ENCODE measurements at regions not wholly inside any gene's neighbourhood (a gene's known extent, or its start where the extent isn't known, plus 50 kb on each side); places are given as distances from the start of the nearest gene placed in this dataset.

GRCh38 chr12:96106137-96106536, 70.8 kb upstream of the LTA4H start:
- H4K20me1 ChIP-seq (ENCODE audit: control insufficient read depth, extremely low read depth, insufficient read depth, low read length): no peaks in the 10 kb centered on the region
- DNase-seq (ENCODE audit: low read depth, low spot score): no peak
- no peaks in the 10 kb centered on the region for H3K9me1 ChIP-seq (ENCODE audit: control insufficient read depth, extremely low read depth, insufficient read depth, low read length)
- no peaks in the 10 kb centered on the region for H3K27me3 ChIP-seq (ENCODE audit: control insufficient read depth, extremely low read depth, insufficient read depth, low read length)
- H3K9me3 ChIP-seq (ENCODE audit: control insufficient read depth, low read depth, low read length): no peaks in the 10 kb centered on the region
- H3K4me1 ChIP-seq (ENCODE audit: control insufficient read depth, extremely low read depth, insufficient read depth, low read length): no peaks in the 10 kb centered on the region
- TF ChIP-seq EZH2 (IDR thresholded peaks at IDR 0.05; ENCODE audit: low read length) (no peak), CTCF (optimal IDR thresholded peaks at IDR 0.05 in 1 of 3, IDR thresholded peaks at IDR 0.05 in 1 of 3, conservative IDR thresholded peaks at IDR 0.05 in 1 of 3; ENCODE audit: extremely low read depth in 1 of 3, insufficient read depth in 2 of 3, low read length in 3 of 3) (no peak)
- H3K36me3 ChIP-seq (ENCODE audit: control insufficient read depth in 2 of 2, extremely low read depth in 1 of 2, insufficient read depth in 2 of 2, low read length in 2 of 2): no peaks in the 10 kb centered on the region
- H3K4me3 ChIP-seq (ENCODE audit: control insufficient read depth in 2 of 3, extremely low read depth in 1 of 3, insufficient read depth in 2 of 3, low read depth in 1 of 3, low read length in 3 of 3): no peak overlapping the region
- no peak overlapping the region for H2AFZ ChIP-seq (ENCODE audit: control insufficient read depth, low read length)
- no peak overlapping the region for H3K4me2 ChIP-seq (ENCODE audit: control insufficient read depth, extremely low read depth, insufficient read depth, low read depth, low read length)
- no peak overlapping the region for H3K9ac ChIP-seq (ENCODE audit: control insufficient read depth, extremely low read depth, insufficient read depth, low read length)
- dilution Hi-C loops (cut with MboI; ENCODE audit: extremely low pct_ligation_motif_present, low sequenced_read_pairs): no loop called here
- FAIRE-seq: no peak
- no peaks in the 10 kb centered on the region for H3K79me2 ChIP-seq (ENCODE audit: control insufficient read depth, insufficient read depth, low read length)
- no peak overlapping the region for H3K27ac ChIP-seq (ENCODE audit: control insufficient read depth, insufficient read depth, low read length)

GRCh38 chr12:96107236-96107635, 71.8 kb upstream of the LTA4H start:
- dilution Hi-C loops (cut with MboI; ENCODE audit: extremely low pct_ligation_motif_present, low sequenced_read_pairs): no loop called here
- no peak for TF ChIP-seq EZH2 (IDR thresholded peaks at IDR 0.05; ENCODE audit: low read length)
- no peak for TF ChIP-seq CTCF (optimal IDR thresholded peaks at IDR 0.05 in 1 of 3, IDR thresholded peaks at IDR 0.05 in 1 of 3, conservative IDR thresholded peaks at IDR 0.05 in 1 of 3; ENCODE audit: extremely low read depth in 1 of 3, insufficient read depth in 2 of 3, low read length in 3 of 3)
- Histone ChIP-seq H4K20me1 (ENCODE audit: control insufficient read depth, extremely low read depth, insufficient read depth, low read length) (no peaks in the 10 kb centered on the region), H3K9ac (ENCODE audit: control insufficient read depth, extremely low read depth, insufficient read depth, low read length) (no peak overlapping the region), H3K27me3 (ENCODE audit: control insufficient read depth, extremely low read depth, insufficient read depth, low read length) (no peaks in the 10 kb centered on the region), H2AFZ (ENCODE audit: control insufficient read depth, low read length) (no peak overlapping the region), H3K9me1 (ENCODE audit: control insufficient read depth, extremely low read depth, insufficient read depth, low read length) (no peaks in the 10 kb centered on the region), H3K4me3 (ENCODE audit: control insufficient read depth in 2 of 3, extremely low read depth in 1 of 3, insufficient read depth in 2 of 3, low read depth in 1 of 3, low read length in 3 of 3) (no peak overlapping the region), H3K79me2 (ENCODE audit: control insufficient read depth, insufficient read depth, low read length) (no peaks in the 10 kb centered on the region), H3K4me2 (ENCODE audit: control insufficient read depth, extremely low read depth, insufficient read depth, low read depth, low read length) (no peak overlapping the region), H3K9me3 (ENCODE audit: control insufficient read depth, low read depth, low read length) (no peaks in the 10 kb centered on the region), H3K27ac (ENCODE audit: control insufficient read depth, insufficient read depth, low read length) (no peak overlapping the region), H3K4me1 (ENCODE audit: control insufficient read depth, extremely low read depth, insufficient read depth, low read length) (no peaks in the 10 kb centered on the region), H3K36me3 (ENCODE audit: control insufficient read depth in 2 of 2, extremely low read depth in 1 of 2, insufficient read depth in 2 of 2, low read length in 2 of 2) (no peaks in the 10 kb centered on the region)
- DNase-seq (ENCODE audit: low read depth, low spot score) (no peak), FAIRE-seq (no peak)

Data from keratinocyte (primary cell).